GM21528 (cell line): ENCODE measurements at regions not wholly inside any gene's neighbourhood (a gene's known extent, or its start where the extent isn't known, plus 50 kb on each side); places are given as distances from the start of the nearest gene placed in this dataset.
"Not testable (repeated sequence)": the region's sequence is repeated elsewhere in the genome, so short reads cannot be mapped to it uniquely, and the experiment has no call there.

Experiments
- ATAC-seq: cut with Tn5 transposase; IDR thresholded peaks from one replicate; pipeline ENCODE4 v1.9.1; 2021; ENCODE audit warnings: mild to moderate bottlenecking, moderate library complexity; ENCODE audit not compliant: unreplicated experiment, low FRiP score

DNA sequence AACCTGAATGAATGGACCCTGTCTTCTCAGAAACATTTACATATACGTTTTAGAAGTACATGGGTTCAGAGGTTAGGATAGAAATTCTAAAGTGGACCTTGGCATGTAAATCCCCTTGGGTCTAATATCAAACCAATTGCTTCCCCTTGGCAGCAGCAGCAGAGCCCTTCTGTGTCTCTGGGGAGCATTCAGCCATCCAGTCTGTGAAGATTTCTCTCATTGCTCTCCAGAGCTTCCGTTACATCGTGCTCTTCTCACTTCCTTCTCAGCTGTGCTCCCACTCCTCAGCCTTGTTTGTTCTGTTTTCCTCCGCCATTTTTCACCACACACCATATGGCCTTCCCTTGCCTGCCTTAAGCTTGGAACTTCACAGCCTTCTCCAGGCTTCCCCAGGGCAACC, 61.5 kb upstream of the ATP1B1 start:
- ATAC-seq = peak; percentile 52

- ATAC-seq = no peak
Observed at GRCh38 chr1:169046671-169047070, 59.8 kb upstream of the ATP1B1 start.

DNA sequence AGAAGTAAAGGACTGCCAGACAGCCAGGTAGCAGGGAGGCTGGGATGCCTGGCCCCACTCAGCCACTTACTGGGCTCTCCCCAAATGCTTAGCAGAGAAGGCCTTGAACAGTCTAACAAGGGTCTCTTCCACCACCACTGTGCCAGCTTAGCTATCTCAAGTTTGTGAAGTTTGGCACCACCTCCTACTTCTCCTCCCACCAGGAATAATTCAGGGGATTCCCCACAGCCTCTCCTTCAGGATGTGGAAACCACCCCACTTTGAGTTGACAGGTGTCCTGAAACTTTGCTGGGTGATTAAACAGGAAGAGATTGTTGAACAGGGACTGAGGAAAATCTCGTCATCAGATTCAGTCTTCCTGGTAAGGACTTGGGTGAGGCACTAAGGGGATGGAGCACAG, 59.4 kb upstream of the ATP1B1 start:
- ATAC-seq = no peak

DNA sequence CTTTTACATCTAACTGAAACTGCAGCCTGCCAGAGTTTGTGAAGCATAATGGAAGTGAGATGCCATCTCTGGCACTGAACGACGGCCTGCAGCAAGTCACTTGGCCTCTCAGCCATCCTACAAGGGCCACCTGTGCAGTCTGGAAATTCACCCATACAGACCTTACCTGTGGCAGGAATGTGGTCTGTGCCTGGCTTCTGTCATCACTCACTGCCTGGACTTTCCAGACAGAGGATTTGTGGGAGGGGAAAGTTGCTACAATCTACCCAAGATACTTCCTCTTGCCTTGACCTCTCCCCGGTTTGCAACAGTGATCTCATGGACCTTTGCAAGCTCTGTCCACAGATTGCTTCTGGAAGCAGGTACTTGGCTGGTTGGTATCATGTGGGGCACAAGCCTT, 58.4 kb upstream of the ATP1B1 start:
- ATAC-seq = no peak

- ATAC-seq = no peak
Observed at GRCh38 chr1:169049258-169049938, 57.1 kb upstream of the ATP1B1 start.

DNA sequence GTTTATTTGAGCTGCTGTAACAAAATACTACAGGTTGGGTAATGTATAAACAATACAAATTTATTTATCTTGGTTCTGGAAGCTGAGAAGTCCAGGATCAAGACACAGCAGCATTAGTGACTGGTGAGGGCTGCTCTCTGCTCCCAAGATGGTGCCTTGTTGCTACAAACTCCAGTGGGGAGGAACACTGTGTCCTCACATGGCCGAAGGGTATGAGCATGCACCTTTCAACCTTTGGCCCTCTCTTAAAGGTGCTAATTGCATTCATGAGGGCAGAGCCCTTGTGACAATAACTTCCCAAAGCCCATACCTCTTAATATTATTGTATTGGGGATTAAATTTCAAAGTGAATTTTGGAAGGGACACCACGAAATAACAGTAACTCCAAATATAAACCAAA, 55.3 kb upstream of the ATP1B1 start:
- no peak for ATAC-seq

GRCh38 chr1:169052171-169052570, 54.3 kb upstream of the ATP1B1 start:
- ATAC-seq = not testable (repeated sequence)

DNA sequence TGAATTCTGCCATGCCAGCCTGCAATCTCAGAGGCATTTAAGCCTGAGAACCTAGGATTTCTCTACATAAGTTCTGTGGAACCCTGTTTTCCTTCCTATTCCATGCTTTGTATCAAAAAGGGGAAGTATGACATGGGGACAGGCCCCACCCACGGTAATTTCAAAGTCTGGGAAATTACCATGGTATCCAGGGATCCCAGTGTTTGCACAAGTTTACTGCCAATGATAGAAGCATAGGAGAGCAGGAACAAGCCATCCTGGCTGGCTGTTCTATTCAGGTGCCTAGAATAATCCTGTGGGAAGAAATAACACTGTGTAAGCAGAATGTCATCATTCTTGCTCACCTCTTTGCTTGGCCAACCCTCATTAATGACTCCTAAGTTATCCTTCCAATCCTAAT, 53.8 kb upstream of the ATP1B1 start:
- ATAC-seq = no peak

GRCh38 chr1:169053196-169053595, 53.3 kb upstream of the ATP1B1 start:
- no peak for ATAC-seq
